NCI-H345 treated with DMSO at 0.1 percent for 48 hours (cell line): ENCODE measurements at regions not wholly inside any gene's neighbourhood (a gene's known extent, or its start where the extent isn't known, plus 50 kb on each side); places are given as distances from the start of the nearest gene placed in this dataset.

Experiments used
- DNase-seq: peaks from one replicate; lab custom pipeline; 2025; ENCODE audit not compliant: unreplicated experiment; lab: John Stamatoyannopoulos, UW

- DNase-seq = no peak
These were observed 60.5 kb upstream of the CD180 start for GRCh38 chr5:67257077-67257476.

DNA sequence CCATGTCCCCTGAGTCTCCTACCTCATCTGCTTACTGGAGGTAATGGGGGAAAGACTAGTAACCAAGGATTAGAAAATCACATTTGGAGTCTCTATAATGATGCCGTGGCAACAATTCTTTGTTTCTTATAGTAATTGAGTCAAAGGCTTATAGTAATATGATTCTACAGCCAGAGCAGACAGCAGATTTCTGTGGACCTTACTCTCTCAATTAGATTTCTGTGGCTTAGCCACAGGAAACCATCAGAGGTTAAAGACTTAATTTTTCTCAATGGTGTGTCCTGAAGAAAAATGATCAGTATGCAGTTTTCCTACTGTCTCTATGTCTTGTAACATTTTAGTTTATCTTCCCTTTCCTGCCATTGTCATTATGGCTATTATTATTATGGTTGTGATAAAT, 59.3 kb upstream of the CD180 start:
- no peak for DNase-seq

GRCh38 chr5:67253911-67254310, 57.3 kb upstream of the CD180 start:
- no peak for DNase-seq

DNA sequence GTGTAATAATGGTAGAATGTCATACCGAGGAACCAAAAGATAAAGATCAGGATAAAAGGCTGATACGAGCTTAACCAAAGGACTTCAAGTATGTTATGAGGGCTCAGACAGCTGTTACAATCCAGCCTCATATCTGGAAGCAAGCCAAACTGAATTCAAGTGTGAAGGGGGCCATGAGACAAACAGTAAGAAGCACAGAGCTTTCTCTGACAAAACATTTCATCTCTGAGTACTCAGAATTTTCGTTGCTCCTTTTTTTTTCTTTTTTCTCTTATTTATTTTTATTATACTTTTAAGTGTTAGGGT, 52.9 kb upstream of the CD180 start:
- peak; percentile 22 for DNase-seq

- no peak for DNase-seq
These were observed 52.3 kb upstream of the CD180 start for GRCh38 chr5:67248703-67249589.

- no peak for DNase-seq
These were observed 50.1 kb upstream of the CD180 start for GRCh38 chr5:67246546-67247268.
